Spleen (tissue), 11 donors: ENCODE measurements at regions not wholly inside any gene's neighbourhood (a gene's known extent, or its start where the extent isn't known, plus 50 kb on each side); places are given as distances from the start of the nearest gene placed in this dataset.
A peak's percentile ranks its signal among the peaks of the same experiment; 100 is the strongest.

Experiments used
- DNase-seq: peaks from one replicate; pipeline ENCODE4 v3.0.0-alpha.2; 2020
- H3K27ac ChIP-seq, 8 donors: fragments of 200-600 bp; sonication (generic) in 7 of 8; 1 replicate in 4 of 8; 2 replicates in 4 of 8; pipeline versions ENCODE4 v1.5.0 to v1.8.0; 2016 to 2021; ENCODE audit warnings: inconsistent platforms in 4 of 8, mild to moderate bottlenecking in 4 of 8, moderate library complexity in 1 of 8
- H3K27me3 ChIP-seq, 7 donors: fragments of 200-600 bp; sonication (generic) in 6 of 7; replicated peaks in 1 of 7; 1 replicate in 4 of 7; 2 replicates in 3 of 7; pipeline versions ENCODE4 v1.5.0 to v1.8.0; 2016 to 2021; ENCODE audit warnings: inconsistent platforms in 3 of 7, mild to moderate bottlenecking in 1 of 7
- H3K36me3 ChIP-seq, 6 donors: fragments of 200-600 bp; sonication (generic) in 5 of 6; 1 replicate in 4 of 6; 2 replicates in 2 of 6; pipeline versions ENCODE4 v1.5.0 to v1.8.0; 2016 to 2021; ENCODE audit warnings: inconsistent platforms in 2 of 6
- H3K4me1 ChIP-seq, 6 donors: fragments of 200-600 bp; sonication (generic) in 5 of 6; 1 replicate in 3 of 6; 2 replicates in 3 of 6; pipeline versions ENCODE4 v1.5.0 to v1.8.0; 2016 to 2021; ENCODE audit warnings: inconsistent platforms in 3 of 6
- H3K4me3 ChIP-seq, 8 donors: fragments of 200-600 bp; sonication (generic) in 7 of 8; 1 replicate in 4 of 8; 2 replicates in 4 of 8; pipeline versions ENCODE4 v1.5.0 to v1.8.0; 2016 to 2021; ENCODE audit warnings: inconsistent platforms in 4 of 8, mild to moderate bottlenecking in 4 of 8, moderate library complexity in 2 of 8
- H3K9me3 ChIP-seq, 8 donors: fragments of 200-600 bp; sonication (generic) in 7 of 8; 1 replicate in 4 of 8; 2 replicates in 4 of 8; pipeline versions ENCODE4 v1.5.0 to v1.8.0; 2016 to 2021; ENCODE audit warnings: inconsistent platforms in 4 of 8
- POLR2A ChIP-seq, 3 donors: fragments of 450-650 bp; IDR thresholded peaks; one replicate each; pipeline ENCODE4 v1.5.1; 2017; ENCODE audit warnings: antibody characterized with exemption in 3 of 3, mild to moderate bottlenecking in 1 of 3
- POLR2AphosphoS5 ChIP-seq, 3 donors: sonication (generic); formaldehyde crosslinking; IDR thresholded peaks; one replicate each; pipeline ENCODE4 v1.5.1; 2017; ENCODE audit warnings: antibody characterized with exemption in 3 of 3
- WGBS, 5 donors: extraction: QIAGEN DNeasy Blood & Tissue Kit in 3 of 5; methylation state at CpG; one replicate each; pipeline versions ENCODE4 v1.1.5 to v1.1.7; 2013 to 2018; 5-methylcytosine and 5-hydroxymethylcytosine counted together
- intact Hi-C: fragments of 100-400 bp; cut with DNase I; formaldehyde crosslinking; loops from one replicate; pipeline ENCODE4 v1.15.0; 2023; ENCODE audit warnings: low total_unique reads
- TF ChIP-seq, protein P1 (sequence below), 11 experiments: fragments of 200-600 bp in 7 of 11; fragments of 450-650 bp in 4 of 11; sonication (generic) in 4 of 11; IDR thresholded peaks in 8 of 11; conservative IDR thresholded peaks in 3 of 11; 1 replicate in 7 of 11; 2 replicates in 4 of 11; pipeline versions ENCODE4 v1.4.0 to v1.8.0; 2016 to 2021; ENCODE audit warnings: antibody characterized with exemption in 11 of 11, inconsistent platforms in 4 of 11, mild to moderate bottlenecking in 1 of 11
- donor health status: healthy with polysubstance abuse.
- donor health status: DM: no; HTN: no; CAD: no; lungs with moderate emphysema.
- donor health status: DM: no; HTN: no; CAD: no.
- donor health status: Bipolar disorder and iron deficiency.
- donor health status: healthy.
- donor health status: DM: no; HTN: no; CAD: no.
- donor health status: DM: yes; HTN: yes; CAD: no.

DNA sequence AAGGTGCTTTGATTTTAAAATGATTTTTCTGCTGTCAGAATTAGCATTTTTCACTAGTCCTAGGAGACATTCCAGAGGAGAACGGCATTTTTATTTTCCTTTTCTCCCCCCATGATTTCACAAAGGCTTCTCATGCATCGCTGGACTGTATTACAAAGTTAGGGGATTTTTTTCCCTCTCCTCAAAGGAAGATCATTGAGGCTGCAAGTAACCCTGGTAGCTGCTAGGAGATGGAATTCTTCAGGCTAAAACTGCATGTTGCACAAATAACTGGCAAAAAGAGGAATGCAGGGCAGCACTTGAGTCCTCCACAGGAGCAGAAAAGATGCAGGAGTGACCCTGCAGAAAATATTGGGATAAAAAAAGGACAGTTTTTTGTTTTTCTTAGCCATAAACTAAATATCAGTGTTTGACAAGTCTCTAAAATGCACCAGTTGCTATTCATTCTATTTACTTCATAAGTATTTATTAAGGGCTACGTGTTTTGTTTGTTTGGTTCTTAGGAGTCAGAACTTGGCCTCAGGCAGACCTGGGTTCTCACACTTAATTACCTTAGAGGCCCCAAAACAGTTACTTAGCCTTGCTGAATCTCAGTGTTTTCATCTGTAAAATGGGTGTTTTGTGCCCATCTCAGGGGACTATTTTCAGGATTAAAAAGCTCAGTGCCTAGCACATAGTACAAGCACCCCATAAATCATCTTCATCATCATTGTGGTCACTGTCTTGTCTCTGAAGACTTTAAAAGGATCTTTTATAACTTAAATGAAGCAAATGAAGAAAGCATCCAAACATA is 144.5 kb upstream of the ID4 start:
- Histone ChIP-seq H3K36me3 (no peaks in the 10 kb centered on the region), H3K27ac (no peak overlapping the region), H3K9me3 (peaks cover 0 to 5% (median 0%) of the 10 kb centered on the region in 8 donors), H3K4me1 (no peaks in the 10 kb centered on the region), H3K27me3 (peaks cover 0 to 28% (median 6%) of the 10 kb centered on the region in 7 donors), H3K4me3 (peak overlapping the region in 1 of 8 donors; percentile 32)
- TF ChIP-seq, protein P1, sequence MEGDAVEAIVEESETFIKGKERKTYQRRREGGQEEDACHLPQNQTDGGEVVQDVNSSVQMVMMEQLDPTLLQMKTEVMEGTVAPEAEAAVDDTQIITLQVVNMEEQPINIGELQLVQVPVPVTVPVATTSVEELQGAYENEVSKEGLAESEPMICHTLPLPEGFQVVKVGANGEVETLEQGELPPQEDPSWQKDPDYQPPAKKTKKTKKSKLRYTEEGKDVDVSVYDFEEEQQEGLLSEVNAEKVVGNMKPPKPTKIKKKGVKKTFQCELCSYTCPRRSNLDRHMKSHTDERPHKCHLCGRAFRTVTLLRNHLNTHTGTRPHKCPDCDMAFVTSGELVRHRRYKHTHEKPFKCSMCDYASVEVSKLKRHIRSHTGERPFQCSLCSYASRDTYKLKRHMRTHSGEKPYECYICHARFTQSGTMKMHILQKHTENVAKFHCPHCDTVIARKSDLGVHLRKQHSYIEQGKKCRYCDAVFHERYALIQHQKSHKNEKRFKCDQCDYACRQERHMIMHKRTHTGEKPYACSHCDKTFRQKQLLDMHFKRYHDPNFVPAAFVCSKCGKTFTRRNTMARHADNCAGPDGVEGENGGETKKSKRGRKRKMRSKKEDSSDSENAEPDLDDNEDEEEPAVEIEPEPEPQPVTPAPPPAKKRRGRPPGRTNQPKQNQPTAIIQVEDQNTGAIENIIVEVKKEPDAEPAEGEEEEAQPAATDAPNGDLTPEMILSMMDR (IDR thresholded peaks at IDR 0.05 in 8 of 11, conservative IDR thresholded peaks at IDR 0.05 in 3 of 11) = no peak
- no peak for TF ChIP-seq POLR2A (IDR thresholded peaks at IDR 0.05)
- no peak for TF ChIP-seq POLR2AphosphoS5 (IDR thresholded peaks at IDR 0.05)
- WGBS, 5 donors = 54 to 64% (median 56%) methylated on average over 3 of the region's 3 CpGs
- intact Hi-C loops = no loop called here
- no peak for DNase-seq

DNA sequence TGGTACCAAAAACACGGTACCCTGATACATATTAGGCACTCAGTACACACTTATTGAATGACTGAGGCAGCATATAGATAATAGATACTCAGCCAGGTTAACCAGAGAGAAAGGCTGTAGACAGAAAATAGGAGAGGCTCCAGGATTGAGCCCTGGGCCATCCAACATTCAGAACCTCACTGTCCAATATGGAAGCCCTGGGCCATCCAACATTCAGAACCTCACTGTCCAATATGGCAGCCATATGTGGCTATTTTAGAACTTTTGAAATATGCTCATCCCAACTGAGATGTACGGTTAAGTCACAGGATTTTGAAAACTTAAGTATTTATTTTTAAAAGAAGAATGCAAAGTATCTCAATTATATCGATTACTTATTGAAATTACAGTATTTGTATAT is 142.5 kb upstream of the ID4 start:
- TF ChIP-seq POLR2AphosphoS5 (IDR thresholded peaks at IDR 0.05) (no peak), POLR2A (IDR thresholded peaks at IDR 0.05) (no peak)
- TF ChIP-seq, protein P1 (IDR thresholded peaks at IDR 0.05 in 8 of 11, conservative IDR thresholded peaks at IDR 0.05 in 3 of 11) = no peak
- H3K4me1 ChIP-seq = no peaks in the 10 kb centered on the region
- no peak for DNase-seq
- H3K4me3 ChIP-seq = no peak overlapping the region
- peaks cover 0 to 28% (median 6%) of the 10 kb centered on the region in 7 donors for H3K27me3 ChIP-seq
- no peaks in the 10 kb centered on the region for H3K36me3 ChIP-seq
- 89 to 94% (median 92%) methylated on average over 3 of the region's 3 CpGs for WGBS, 5 donors
- intact Hi-C loops = no loop called here
- H3K27ac ChIP-seq = no peak overlapping the region
- no peaks in the 10 kb centered on the region for H3K9me3 ChIP-seq

DNA sequence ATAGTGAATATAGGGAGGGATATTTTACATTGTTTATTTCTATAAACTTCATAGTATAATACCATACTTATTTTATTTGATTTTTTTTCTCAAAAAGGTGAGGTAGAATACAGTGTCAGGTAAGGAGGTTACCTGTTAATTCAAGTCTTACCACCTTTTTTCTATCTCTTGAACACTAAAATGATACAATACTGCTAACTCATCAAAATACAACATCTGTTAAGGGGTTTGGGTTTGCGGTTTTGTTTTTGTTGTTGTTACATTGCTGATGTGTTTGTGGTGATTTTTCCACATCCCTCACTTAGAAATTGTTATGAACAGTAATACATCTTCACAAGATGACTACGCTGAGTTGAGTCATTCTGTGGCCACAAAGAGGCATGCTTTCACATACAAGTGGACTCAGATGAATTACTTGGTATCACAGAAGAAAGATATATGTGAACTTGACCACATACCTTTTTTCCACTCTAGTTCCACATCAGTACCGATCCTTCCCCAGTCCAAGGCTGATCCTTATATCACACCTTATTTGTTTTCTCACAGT is 139.4 kb upstream of the ID4 start:
- WGBS, 5 donors = 53 to 83% (median 56%) methylated on average over 2 to 3 of the region's 3 CpGs
- Histone ChIP-seq H3K36me3 (no peaks in the 10 kb centered on the region), H3K4me3 (no peak overlapping the region), H3K27ac (no peak overlapping the region), H3K4me1 (no peaks in the 10 kb centered on the region), H3K9me3 (peaks cover 0 to 5% (median 0%) of the 10 kb centered on the region in 8 donors), H3K27me3 (peaks cover 0 to 2% (median 0%) of the 10 kb centered on the region in 7 donors)
- TF ChIP-seq POLR2AphosphoS5 (IDR thresholded peaks at IDR 0.05) = no peak
- TF ChIP-seq, protein P1 (IDR thresholded peaks at IDR 0.05 in 8 of 11, conservative IDR thresholded peaks at IDR 0.05 in 3 of 11) = no peak
- no peak for TF ChIP-seq POLR2A (IDR thresholded peaks at IDR 0.05)
- intact Hi-C loops = no loop called here
- DNase-seq = no peak

DNA sequence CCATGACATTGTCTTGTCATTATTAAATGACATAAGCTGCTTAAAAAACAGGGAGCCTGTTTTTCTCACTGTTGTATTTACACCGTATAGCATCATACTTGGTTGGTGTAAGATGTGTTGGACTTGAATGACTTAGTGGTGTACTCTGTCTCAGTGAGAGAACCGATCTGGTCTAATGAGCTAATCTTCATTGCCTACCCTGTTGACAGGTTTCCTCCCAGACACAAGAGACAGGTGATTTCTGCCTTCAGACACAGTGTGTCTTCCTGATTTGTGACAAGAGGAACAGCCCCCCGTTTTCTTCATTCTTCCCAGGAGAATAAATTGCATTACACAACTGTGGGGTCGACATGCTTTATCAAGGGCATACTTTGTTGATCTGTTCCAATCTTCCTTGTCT is 137.2 kb upstream of the ID4 start:
- intact Hi-C loops = no loop called here
- no peaks in the 10 kb centered on the region for H3K4me1 ChIP-seq
- WGBS, 5 donors = 65 to 81% (median 69%) methylated on average over 4 of the region's 4 CpGs

More for the DNA sequence above, 137.2 kb upstream of the ID4 start:
- Histone ChIP-seq H3K36me3 (no peaks in the 10 kb centered on the region), H3K27me3 (no peaks in the 10 kb centered on the region), H3K27ac (no peak overlapping the region), H3K9me3 (peaks cover 0 to 7% (median 0%) of the 10 kb centered on the region in 8 donors), H3K4me3 (no peak overlapping the region)
- DNase-seq = no peak
- TF ChIP-seq, protein P1 (IDR thresholded peaks at IDR 0.05 in 8 of 11, conservative IDR thresholded peaks at IDR 0.05 in 3 of 11) = no peak
- TF ChIP-seq POLR2A (IDR thresholded peaks at IDR 0.05) = no peak
